HG03066 (cell line): ENCODE measurements at regions not wholly inside any gene's neighbourhood (a gene's known extent, or its start where the extent isn't known, plus 50 kb on each side); places are given as distances from the start of the nearest gene placed in this dataset.

Source experiments
- ATAC-seq: cut with Tn5 transposase; IDR thresholded peaks from one replicate; pipeline ENCODE4 v1.9.1; 2021; ENCODE audit warnings: low read depth; ENCODE audit not compliant: unreplicated experiment

GRCh38 chr4:57550198-57550597 lies 440.0 kb upstream of the IGFBP7 start:
- ATAC-seq, result no peak

GRCh38 chr4:57548856-57549255 lies 438.7 kb upstream of the IGFBP7 start:
- no peak for ATAC-seq

- no peak for ATAC-seq
These were observed 434.8 kb upstream of the IGFBP7 start for GRCh38 chr4:57544811-57545654.

GRCh38 chr4:57504797-57505530 lies 394.8 kb upstream of the IGFBP7 start:
- no peak for ATAC-seq

GRCh38 chr4:57504139-57504538 lies 394.0 kb upstream of the IGFBP7 start:
- no peak for ATAC-seq

GRCh38 chr4:57501720-57502119 lies 391.5 kb upstream of the IGFBP7 start:
- ATAC-seq, result no peak

- ATAC-seq, result no peak
These were observed 389.6 kb upstream of the IGFBP7 start for GRCh38 chr4:57499786-57500185.

GRCh38 chr4:57498251-57498650 lies 388.1 kb upstream of the IGFBP7 start:
- no peak for ATAC-seq

- no peak for ATAC-seq
These were observed 386.7 kb upstream of the IGFBP7 start for GRCh38 chr4:57496697-57497471.

GRCh38 chr4:57494821-57495220 lies 384.6 kb upstream of the IGFBP7 start:
- no peak for ATAC-seq

GRCh38 chr4:57492251-57492878 lies 382.2 kb upstream of the IGFBP7 start:
- ATAC-seq, result no peak

- no peak for ATAC-seq
These were observed 381.2 kb upstream of the IGFBP7 start for GRCh38 chr4:57491388-57491787.

- no peak for ATAC-seq
These were observed 380.5 kb upstream of the IGFBP7 start for GRCh38 chr4:57490520-57491255.

GRCh38 chr4:57488366-57489162 lies 378.4 kb upstream of the IGFBP7 start:
- ATAC-seq, result no peak

- ATAC-seq, result no peak
These were observed 365.2 kb upstream of the IGFBP7 start for GRCh38 chr4:57475424-57475823.

- no peak for ATAC-seq
These were observed 355.3 kb upstream of the IGFBP7 start for GRCh38 chr4:57465321-57466056.

- ATAC-seq, result no peak
These were observed 352.7 kb upstream of the IGFBP7 start for GRCh38 chr4:57462843-57463242.

- ATAC-seq, result no peak
These were observed 350.8 kb upstream of the IGFBP7 start for GRCh38 chr4:57460967-57461366.

- no peak for ATAC-seq
These were observed 338.7 kb upstream of the IGFBP7 start for GRCh38 chr4:57448901-57449300.
